Fibroblast of lung (primary cell): ENCODE measurements at regions not wholly inside any gene's neighbourhood (a gene's known extent, or its start where the extent isn't known, plus 50 kb on each side); places are given as distances from the start of the nearest gene placed in this dataset.

Source experiments
- EZH2 ChIP-seq: IDR thresholded peaks from 2 replicates; pipeline ENCODE4 v1.5.1; 2012; ENCODE audit warnings: low read length, control low read depth, mild to moderate bottlenecking; ENCODE audit errors: missing control alignments
- TF ChIP-seq, protein P1 (sequence below), 2 donors: IDR thresholded peaks in 1 of 2; conservative IDR thresholded peaks in 1 of 2; 1 replicate in 1 of 2; 2 replicates in 1 of 2; pipeline ENCODE4 v1.5.1; 2011 to 2012; ENCODE audit warnings: low read length in 2 of 2, control low read depth in 1 of 2, inconsistent platforms in 1 of 2, low read depth in 1 of 2, mild to moderate bottlenecking in 1 of 2

GRCh38 chr4:62161446-62161845 lies 961.3 kb downstream of the ADGRL3 start:
- TF ChIP-seq, protein P1, sequence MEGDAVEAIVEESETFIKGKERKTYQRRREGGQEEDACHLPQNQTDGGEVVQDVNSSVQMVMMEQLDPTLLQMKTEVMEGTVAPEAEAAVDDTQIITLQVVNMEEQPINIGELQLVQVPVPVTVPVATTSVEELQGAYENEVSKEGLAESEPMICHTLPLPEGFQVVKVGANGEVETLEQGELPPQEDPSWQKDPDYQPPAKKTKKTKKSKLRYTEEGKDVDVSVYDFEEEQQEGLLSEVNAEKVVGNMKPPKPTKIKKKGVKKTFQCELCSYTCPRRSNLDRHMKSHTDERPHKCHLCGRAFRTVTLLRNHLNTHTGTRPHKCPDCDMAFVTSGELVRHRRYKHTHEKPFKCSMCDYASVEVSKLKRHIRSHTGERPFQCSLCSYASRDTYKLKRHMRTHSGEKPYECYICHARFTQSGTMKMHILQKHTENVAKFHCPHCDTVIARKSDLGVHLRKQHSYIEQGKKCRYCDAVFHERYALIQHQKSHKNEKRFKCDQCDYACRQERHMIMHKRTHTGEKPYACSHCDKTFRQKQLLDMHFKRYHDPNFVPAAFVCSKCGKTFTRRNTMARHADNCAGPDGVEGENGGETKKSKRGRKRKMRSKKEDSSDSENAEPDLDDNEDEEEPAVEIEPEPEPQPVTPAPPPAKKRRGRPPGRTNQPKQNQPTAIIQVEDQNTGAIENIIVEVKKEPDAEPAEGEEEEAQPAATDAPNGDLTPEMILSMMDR (conservative IDR thresholded peaks at IDR 0.05 in 1 of 2, IDR thresholded peaks at IDR 0.05 in 1 of 2; ENCODE audit: low read depth in 1 of 2, low read length in 2 of 2), result no peak
- no peak for TF ChIP-seq EZH2
